PC-9 (cell line): ENCODE measurements at regions not wholly inside any gene's neighbourhood (a gene's known extent, or its start where the extent isn't known, plus 50 kb on each side); places are given as distances from the start of the nearest gene placed in this dataset.

ENCODE experiments used
- CTCF ChIP-seq: fragments of 200-600 bp; sonication (generic); conservative IDR thresholded peaks from 2 replicates; pipeline ENCODE4 v1.6.1; 2017; ENCODE audit warnings: mixed run types, antibody characterized with exemption, mild to moderate bottlenecking, moderate library complexity
- EZH2 ChIP-seq: fragments of 200-600 bp; sonication (generic); IDR thresholded peaks from 2 replicates; pipeline ENCODE4 v1.8.0; 2017; ENCODE audit warnings: antibody characterized with exemption, low read depth

- TF ChIP-seq CTCF: no peak
- no peak for TF ChIP-seq EZH2
Measured at GRCh38 chr12:25808604-25809003, 149.9 kb upstream of the RASSF8 start.
